ENCODE measurements at regions not wholly inside any gene's neighbourhood (a gene's known extent, or its start where the extent isn't known, plus 50 kb on each side); places are given as distances from the start of the nearest gene placed in this dataset.

- H3K4me3 Mint-ChIP-seq: no peak overlapping the region
- no peaks in the 10 kb centered on the region for H3K27me3 Mint-ChIP-seq (ENCODE audit: low read depth)
- peaks cover 3% of the 10 kb centered on the region for H3K36me3 Mint-ChIP-seq (ENCODE audit: low read depth)
- H3K27ac Mint-ChIP-seq: no peak overlapping the region
- H3K9me3 Mint-ChIP-seq: peaks cover 12% of the 10 kb centered on the region
- no peak for TF ChIP-seq CTCF (IDR thresholded peaks at IDR 0.05; ENCODE audit: unreplicated experiment in 3 of 3)
- H3K4me1 Mint-ChIP-seq: peaks cover 21% of the 10 kb centered on the region
Measured at GRCh38 chr5:124161266-124161665, 585.2 kb downstream of the ZNF608 start.

GRCh38 chr5:124160265-124160664, 586.2 kb downstream of the ZNF608 start:
- no peak for TF ChIP-seq CTCF (IDR thresholded peaks at IDR 0.05; ENCODE audit: unreplicated experiment in 3 of 3)
- no peak overlapping the region for H3K4me3 Mint-ChIP-seq
- H3K36me3 Mint-ChIP-seq (ENCODE audit: low read depth): peaks cover 7% of the 10 kb centered on the region

GRCh38 chr5:124157320-124157719, 589.1 kb downstream of the ZNF608 start:
- no peak for TF ChIP-seq CTCF (IDR thresholded peaks at IDR 0.05; ENCODE audit: unreplicated experiment in 3 of 3)
- no peak overlapping the region for H3K4me3 Mint-ChIP-seq
- H3K27ac Mint-ChIP-seq: peak overlapping the region in 1 of 3 experiments; percentile 64
- H3K9me3 Mint-ChIP-seq: peaks cover 31% of the 10 kb centered on the region
- peaks cover 23% of the 10 kb centered on the region for H3K36me3 Mint-ChIP-seq (ENCODE audit: low read depth)
- H3K27me3 Mint-ChIP-seq (ENCODE audit: low read depth): no peaks in the 10 kb centered on the region
- H3K4me1 Mint-ChIP-seq: peaks cover 12% of the 10 kb centered on the region

More at GRCh38 chr5:124160265-124160664, 586.2 kb downstream of the ZNF608 start:
- Mint-ChIP-seq H3K27ac (no peak overlapping the region), H3K27me3 (ENCODE audit: low read depth) (no peaks in the 10 kb centered on the region), H3K9me3 (peaks cover 14% of the 10 kb centered on the region), H3K4me1 (peaks cover 21% of the 10 kb centered on the region)

- Mint-ChIP-seq H3K27ac (peak overlapping the region in 2 of 3 experiments; percentile 15 to 64), H3K4me1 (peaks cover 12% of the 10 kb centered on the region), H3K36me3 (ENCODE audit: low read depth) (peaks cover 23% of the 10 kb centered on the region), H3K27me3 (ENCODE audit: low read depth) (no peaks in the 10 kb centered on the region), H3K9me3 (peaks cover 33% of the 10 kb centered on the region), H3K4me3 (no peak overlapping the region)
- TF ChIP-seq CTCF (IDR thresholded peaks at IDR 0.05; ENCODE audit: unreplicated experiment in 3 of 3): no peak
Measured at GRCh38 chr5:124156415-124156996, 589.9 kb downstream of the ZNF608 start.

- Mint-ChIP-seq H3K36me3 (ENCODE audit: low read depth) (peaks cover 35% of the 10 kb centered on the region), H3K27me3 (ENCODE audit: low read depth) (no peaks in the 10 kb centered on the region), H3K9me3 (peaks cover 47% of the 10 kb centered on the region), H3K4me1 (peaks cover 12% of the 10 kb centered on the region), H3K4me3 (no peak overlapping the region), H3K27ac (no peak overlapping the region)
- no peak for TF ChIP-seq CTCF (IDR thresholded peaks at IDR 0.05; ENCODE audit: unreplicated experiment in 3 of 3)
Measured at GRCh38 chr5:124154714-124155113, 591.7 kb downstream of the ZNF608 start.

- no peak overlapping the region for H3K27ac Mint-ChIP-seq
- H3K9me3 Mint-ChIP-seq: peaks cover 58% of the 10 kb centered on the region
- H3K4me1 Mint-ChIP-seq: peaks cover 12% of the 10 kb centered on the region
- no peak overlapping the region for H3K4me3 Mint-ChIP-seq
- H3K27me3 Mint-ChIP-seq (ENCODE audit: low read depth): no peaks in the 10 kb centered on the region
- H3K36me3 Mint-ChIP-seq (ENCODE audit: low read depth): peaks cover 40% of the 10 kb centered on the region
- TF ChIP-seq CTCF (IDR thresholded peaks at IDR 0.05; ENCODE audit: unreplicated experiment in 3 of 3): no peak
Measured at GRCh38 chr5:124153588-124153987, 592.9 kb downstream of the ZNF608 start.

Measured in nephron (organoid).